GM18517 (cell line): ENCODE measurements at regions not wholly inside any gene's neighbourhood (a gene's known extent, or its start where the extent isn't known, plus 50 kb on each side); places are given as distances from the start of the nearest gene placed in this dataset.
"Not testable (repeated sequence)": the region's sequence is repeated elsewhere in the genome, so short reads cannot be mapped to it uniquely, and the experiment has no call there.

ENCODE experiments used
- ATAC-seq: cut with Tn5 transposase; IDR thresholded peaks from one replicate; pipeline ENCODE4 v1.9.1; 2021; ENCODE audit warnings: mild to moderate bottlenecking, moderate library complexity; ENCODE audit not compliant: unreplicated experiment

- ATAC-seq, result no peak
These were observed 144.2 kb upstream of the PARD3B start for GRCh38 chr2:204401114-204401513.

- ATAC-seq, result no peak
These were observed 137.9 kb upstream of the PARD3B start for GRCh38 chr2:204407204-204408014.

GRCh38 chr2:204412782-204413181 is 132.5 kb upstream of the PARD3B start:
- not testable (repeated sequence) for ATAC-seq

GRCh38 chr2:204415406-204416181 is 129.7 kb upstream of the PARD3B start:
- ATAC-seq, result no peak

- ATAC-seq, result no peak
These were observed 129.0 kb upstream of the PARD3B start for GRCh38 chr2:204416236-204416635.

GRCh38 chr2:204425821-204426220 is 119.5 kb upstream of the PARD3B start:
- ATAC-seq, result no peak

GRCh38 chr2:204428675-204429074 is 116.6 kb upstream of the PARD3B start:
- no peak for ATAC-seq

GRCh38 chr2:204431529-204431928 is 113.7 kb upstream of the PARD3B start:
- no peak for ATAC-seq

- no peak for ATAC-seq
These were observed 113.1 kb upstream of the PARD3B start for GRCh38 chr2:204432196-204432595.

GRCh38 chr2:204434660-204435462 is 110.4 kb upstream of the PARD3B start:
- no peak for ATAC-seq

- no peak for ATAC-seq
These were observed 109.0 kb upstream of the PARD3B start for GRCh38 chr2:204436230-204436629.

GRCh38 chr2:204437408-204437807 is 107.9 kb upstream of the PARD3B start:
- ATAC-seq, result no peak

- no peak for ATAC-seq
These were observed 107.2 kb upstream of the PARD3B start for GRCh38 chr2:204437815-204438756.

GRCh38 chr2:204441316-204441715 is 104.0 kb upstream of the PARD3B start:
- ATAC-seq, result no peak

- no peak for ATAC-seq
These were observed 100.1 kb upstream of the PARD3B start for GRCh38 chr2:204445149-204445548.

- no peak for ATAC-seq
These were observed 97.6 kb upstream of the PARD3B start for GRCh38 chr2:204447722-204448121.

GRCh38 chr2:204449977-204450376 is 95.3 kb upstream of the PARD3B start:
- ATAC-seq, result no peak

- no peak for ATAC-seq
These were observed 93.5 kb upstream of the PARD3B start for GRCh38 chr2:204451766-204452165.

GRCh38 chr2:204452464-204453023 is 92.7 kb upstream of the PARD3B start:
- ATAC-seq, result no peak

- ATAC-seq, result no peak
These were observed 91.5 kb upstream of the PARD3B start for GRCh38 chr2:204453730-204454167.
